Effector CD8-positive, alpha-beta T cell (primary cell): ENCODE measurements at regions not wholly inside any gene's neighbourhood (a gene's known extent, or its start where the extent isn't known, plus 50 kb on each side); places are given as distances from the start of the nearest gene placed in this dataset.
"Not testable (repeated sequence)": the region's sequence is repeated elsewhere in the genome, so short reads cannot be mapped to it uniquely, and the experiment has no call there.

Source experiments
- DNase-seq: peaks from one replicate; lab custom pipeline; 2025; lab: John Stamatoyannopoulos, UW

DNA sequence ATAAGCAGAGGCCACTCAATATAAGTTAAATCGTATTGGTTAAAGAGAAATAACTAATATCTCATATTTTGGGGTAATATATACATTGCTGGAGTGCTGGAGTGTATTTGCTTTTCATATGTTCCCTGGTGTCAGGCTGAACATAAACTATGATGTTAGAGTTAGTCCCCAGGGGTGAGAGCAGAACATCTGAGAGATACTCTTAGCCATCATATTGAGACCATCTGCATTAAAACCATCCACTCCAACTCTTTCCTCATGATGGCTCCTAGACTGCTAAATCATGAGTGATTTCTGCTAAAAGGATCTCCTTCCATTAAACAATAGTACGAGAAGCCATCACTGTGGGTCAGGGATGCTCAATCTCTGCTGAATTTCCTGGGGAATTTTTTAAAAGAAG lies 436.2 kb downstream of the DTWD2 start:
- no peak for DNase-seq

DNA sequence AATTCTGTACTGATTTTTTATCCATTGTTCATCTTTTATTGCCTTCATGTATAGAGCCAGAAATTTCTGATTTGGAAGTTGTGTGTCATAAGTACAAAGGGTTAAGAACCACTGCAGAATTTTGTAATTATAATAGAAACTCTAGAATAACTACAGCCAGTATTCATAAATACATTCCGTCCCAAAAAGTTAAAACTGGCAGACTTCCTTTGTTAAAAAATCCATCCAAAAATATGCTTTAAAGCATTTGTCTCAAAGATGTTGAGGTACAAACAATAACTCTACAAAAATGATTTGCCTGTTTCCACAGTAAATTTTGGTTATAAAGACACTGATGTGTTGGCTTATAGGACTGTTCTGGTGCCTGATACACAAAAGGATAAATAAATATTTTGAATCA lies 436.6 kb downstream of the DTWD2 start:
- DNase-seq: no peak

DNA sequence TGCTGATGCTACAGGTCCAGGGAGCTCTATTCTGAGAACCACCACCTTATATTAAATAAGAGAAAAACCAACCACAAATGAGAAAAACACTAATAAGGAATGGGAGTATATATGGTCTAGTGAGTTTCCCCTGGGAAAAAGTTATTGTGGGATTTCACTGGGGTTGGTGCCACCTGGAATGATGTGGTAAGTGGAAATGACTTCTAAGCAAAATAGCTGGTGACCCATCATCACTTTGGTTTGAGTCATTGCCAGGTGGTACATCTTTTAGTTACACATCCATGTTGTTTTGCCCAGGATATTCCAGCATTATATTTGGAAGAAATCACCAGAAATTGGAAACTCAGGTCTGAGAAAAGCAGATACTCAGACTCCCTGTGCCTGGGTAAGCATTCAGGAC lies 437.3 kb downstream of the DTWD2 start:
- DNase-seq: no peak

DNA sequence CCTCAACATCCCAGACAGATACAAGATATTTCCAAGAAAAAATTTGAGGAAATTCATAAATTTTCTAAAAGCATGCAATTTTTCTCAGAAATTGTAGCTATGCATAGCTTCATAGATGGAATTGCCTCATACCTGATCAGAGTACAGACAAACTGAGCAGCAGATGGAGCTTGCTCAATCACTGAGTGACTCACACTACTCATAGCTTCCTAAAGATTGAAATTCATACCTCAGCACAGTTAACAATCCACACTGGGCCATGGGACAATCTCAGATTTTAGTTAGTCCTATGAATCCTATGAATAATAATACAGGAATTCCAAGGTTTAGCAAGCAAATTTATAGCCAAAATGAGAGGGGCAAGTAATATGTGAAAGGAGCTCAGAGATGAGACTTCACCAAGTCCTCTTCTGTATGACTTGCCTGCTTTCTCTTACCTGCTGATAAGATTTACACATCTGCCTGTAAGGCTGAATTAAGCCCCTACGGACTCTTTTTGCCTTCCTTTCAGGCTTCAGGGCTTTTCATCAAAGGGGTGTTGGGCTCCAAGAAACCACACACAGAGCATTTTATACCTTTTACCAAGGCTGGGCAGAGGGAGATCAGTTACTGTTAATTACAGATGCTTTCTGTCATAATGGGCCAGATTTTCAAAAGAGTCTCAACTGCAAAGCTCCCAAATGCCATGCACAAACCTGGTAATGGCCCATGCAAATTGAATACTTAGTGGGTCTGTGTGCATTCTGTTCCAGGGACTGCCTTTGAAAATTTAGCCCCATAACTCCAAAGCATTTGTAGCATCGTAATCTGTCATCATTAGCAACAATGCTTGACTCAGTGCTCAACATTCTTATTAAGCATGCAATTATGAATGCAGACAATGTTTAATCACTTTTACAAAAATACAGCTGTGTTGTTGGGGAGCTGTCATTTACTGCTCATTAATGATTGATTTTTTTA lies 439.3 kb downstream of the DTWD2 start:
- no peak for DNase-seq

DNA sequence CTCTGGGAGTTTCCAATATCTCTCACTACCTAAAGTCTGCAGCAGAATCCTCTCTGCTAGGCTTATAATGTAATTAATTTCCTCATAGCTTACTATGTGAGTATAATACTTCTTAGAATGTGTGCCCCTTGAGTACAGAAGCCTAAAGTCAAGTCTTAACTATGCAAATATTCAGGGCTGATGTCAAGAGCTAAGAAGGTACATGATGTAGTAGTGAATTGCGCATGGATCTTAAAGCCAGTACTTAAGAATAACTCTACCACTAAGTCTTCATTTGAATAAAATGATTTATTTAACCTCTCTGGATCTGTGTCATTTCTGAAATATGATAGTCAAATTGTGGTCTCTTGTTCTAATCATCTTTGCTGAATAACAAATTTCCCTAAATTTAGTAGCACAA lies 442.9 kb downstream of the DTWD2 start:
- DNase-seq: no peak

DNA sequence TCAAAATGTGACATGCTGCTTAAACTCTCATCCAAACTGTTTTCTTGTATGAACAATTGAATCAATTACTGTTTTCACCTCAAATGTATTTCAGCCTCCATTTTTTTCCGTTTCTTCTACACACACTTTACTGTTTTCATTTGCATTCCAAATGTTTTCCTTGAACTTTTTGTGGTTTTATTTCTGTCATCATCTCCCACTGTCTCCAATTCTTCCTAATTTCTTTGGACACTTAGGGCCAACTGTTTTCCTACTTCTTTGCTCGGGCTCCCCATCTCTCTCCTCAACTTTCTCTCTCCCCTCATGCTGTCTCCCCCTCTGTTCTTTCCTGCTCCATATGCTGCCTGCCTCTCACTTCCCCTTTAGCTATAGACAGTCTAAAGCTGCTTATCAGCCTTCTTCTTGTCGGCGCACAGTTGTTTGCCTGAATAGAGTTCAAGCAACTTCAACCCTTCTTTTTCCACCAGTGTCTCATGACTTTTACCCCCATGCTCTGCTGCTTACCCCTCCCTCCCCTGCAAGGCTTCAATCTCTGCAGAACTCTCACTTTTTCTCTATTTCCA lies 443.4 kb downstream of the DTWD2 start:
- DNase-seq: no peak

DNA sequence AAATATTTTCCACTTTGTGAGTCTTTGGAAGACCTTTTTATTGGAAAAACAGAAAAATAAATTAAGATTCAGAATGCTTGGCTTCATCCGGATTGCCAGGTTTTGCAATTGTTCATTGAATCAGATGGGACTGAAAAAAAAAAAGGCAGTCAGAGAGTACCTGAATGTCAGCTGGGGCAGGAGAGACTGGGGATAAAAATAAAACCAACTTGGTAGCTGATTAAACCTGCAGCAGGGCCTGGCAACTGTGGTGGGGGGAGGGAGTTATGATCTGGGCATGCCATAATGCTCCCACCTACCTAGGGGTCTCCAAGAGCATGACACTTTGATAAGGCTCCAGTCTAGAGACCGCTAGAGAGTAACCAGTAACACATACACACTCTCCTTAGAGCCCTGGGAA lies 454.4 kb downstream of the DTWD2 start:
- DNase-seq: no peak

DNA sequence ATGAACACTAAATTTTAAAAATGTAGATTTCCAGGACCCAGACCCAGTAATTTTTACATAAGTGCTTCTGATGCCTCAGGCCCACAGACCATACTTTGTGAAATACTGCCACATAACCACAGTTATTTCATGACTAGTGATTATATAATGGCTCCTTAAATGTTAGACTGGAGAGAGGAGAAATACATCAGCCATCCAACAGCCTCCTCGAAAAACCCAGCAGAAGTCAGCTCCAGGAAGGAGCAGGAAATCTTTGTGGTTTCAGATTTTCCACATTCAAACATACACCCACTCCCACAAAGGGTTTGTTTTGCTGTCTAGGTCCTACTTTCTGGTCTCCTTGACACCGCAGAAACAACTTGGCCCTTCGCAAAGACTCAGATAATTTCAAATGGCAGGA lies 455.2 kb downstream of the DTWD2 start:
- DNase-seq: no peak

DNA sequence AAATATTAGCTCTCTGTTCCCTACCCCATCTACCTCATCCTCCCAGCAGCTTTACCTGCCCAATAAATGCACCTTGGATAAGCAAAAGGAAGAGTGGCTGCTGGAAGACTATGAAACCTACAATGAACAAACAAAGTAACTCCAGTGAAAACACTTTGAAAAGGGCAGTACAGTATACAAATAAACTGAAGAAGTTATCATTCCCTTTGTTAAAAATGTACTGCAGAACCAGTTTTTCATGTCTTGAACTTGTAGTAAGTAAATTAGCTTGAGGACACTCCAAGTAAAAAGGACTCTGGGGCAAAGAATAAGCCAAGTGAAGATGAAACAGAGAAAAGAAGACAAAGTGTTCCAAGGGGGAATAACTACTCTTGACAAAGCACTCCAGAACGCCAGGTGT lies 457.1 kb downstream of the DTWD2 start:
- no peak for DNase-seq

DNA sequence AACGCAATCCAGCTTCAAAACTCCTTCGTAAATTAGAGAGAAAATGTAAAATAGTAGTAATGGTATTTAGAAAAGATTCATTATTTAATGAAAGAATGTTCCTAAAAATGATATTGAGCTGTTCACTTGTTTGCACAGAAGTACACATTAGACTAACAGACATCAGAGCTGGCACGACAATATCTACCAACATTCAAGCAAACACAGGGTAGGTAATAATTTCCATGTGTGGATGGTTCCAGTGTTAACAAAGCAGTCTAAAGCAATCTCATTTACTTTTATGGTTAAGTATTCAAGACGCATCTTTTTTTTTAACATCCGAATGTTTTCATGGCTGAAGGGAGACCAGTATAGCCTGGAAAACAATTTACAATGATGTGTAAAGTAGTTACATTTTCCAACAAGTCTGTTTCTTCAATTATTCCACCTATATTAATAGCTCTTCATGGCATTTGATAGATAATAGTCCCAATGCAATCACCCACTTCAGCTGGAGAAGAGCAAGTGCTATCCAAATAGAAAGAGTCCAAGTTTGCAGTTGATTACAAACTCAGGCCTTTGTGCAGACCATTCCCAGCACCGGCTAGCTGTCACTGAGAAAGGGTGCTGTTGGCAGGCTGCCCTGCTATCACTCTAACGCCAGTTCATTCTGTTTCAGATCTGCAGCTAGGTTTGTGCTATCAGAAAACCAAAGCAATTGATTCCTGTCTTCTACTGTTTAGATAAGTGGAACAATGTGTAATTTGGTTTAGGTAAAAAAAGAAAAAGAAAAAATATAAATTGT lies 458.8 kb downstream of the DTWD2 start:
- no peak for DNase-seq

DNA sequence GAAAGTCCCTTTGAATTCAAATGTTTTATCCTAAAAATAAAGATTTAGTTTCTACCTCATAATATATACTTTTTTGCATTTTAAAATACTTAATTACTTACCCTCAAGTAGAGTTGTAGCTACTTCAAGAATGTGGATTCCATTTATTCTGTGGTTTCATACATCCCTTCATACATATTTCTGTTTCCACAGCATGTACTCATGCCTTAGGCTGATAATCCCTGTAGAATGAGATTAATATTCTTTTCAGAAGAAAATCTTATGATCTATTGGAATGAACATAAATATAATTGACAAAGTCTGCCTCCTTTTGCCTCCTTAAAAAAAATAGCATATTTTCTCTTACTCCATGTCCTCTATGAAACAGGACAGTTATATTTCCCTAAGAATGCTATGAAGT lies 465.7 kb downstream of the DTWD2 start:
- no peak for DNase-seq

DNA sequence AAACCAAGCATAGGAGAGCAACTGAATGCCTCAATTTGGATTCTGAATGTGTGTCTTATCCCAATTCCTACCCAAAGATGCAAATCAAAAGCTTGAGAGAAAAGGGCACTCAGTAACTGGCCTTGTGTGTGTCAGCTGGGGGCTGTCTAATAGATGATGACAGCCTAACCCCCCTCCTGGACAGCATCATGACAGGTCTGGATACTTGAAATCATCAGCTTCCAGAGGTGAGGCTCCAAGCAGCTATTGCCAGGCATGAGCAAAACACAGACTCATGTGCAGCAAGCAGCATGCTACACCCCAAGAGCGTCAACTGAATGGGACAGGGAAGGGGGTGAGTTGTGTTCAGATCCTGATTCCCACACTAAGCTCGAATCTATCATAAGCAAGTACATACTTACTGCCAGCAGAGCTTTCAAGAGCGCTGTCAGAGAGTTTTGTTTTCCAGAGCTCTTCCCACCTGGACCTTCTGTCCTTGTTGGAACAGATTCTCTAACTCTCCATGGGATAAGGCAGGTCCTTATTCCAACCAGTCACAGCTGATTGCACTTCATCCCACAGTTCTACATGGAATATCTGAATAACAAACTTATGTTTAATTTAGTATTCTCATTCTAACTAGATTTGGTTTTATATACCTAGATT lies 467.5 kb downstream of the DTWD2 start:
- DNase-seq: no peak

DNA sequence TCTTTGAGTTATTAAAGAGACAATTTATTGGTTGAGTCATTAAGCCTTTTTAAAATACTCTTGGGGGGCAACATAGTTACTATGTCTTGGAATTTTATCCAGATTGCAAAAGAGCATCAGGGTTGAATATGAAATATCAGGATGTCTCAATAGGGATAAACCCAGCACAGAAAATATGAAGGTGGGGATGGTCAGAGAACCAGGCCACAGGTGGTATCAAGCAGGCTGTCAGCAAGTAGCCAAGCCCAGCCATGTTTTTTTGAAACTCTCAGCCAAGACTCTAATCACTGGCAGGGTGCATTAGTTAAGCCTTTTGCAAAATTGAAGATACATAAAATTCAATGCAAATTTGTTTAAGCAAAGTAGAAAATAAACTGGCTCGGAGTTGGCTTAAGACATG lies 468.9 kb downstream of the DTWD2 start:
- no peak for DNase-seq

DNA sequence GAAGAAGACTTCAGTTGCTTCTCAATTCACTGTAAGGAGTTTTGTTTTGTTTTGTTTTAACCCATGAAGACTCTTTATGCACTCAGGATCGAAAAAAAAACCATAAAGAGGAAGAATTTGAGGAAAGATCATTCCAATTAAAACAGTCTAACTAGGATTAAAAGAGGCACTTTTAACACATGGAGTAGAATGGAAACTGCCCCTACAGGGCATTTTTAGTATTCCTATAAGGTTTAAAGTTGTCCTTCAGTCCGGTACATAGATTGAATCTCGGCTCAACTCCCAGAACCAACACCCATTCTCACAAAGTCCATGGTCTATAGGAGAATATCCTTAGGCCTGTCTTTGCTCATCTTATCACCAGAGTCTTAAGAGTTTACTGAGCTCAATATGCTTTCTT lies 469.6 kb downstream of the DTWD2 start:
- no peak for DNase-seq

DNA sequence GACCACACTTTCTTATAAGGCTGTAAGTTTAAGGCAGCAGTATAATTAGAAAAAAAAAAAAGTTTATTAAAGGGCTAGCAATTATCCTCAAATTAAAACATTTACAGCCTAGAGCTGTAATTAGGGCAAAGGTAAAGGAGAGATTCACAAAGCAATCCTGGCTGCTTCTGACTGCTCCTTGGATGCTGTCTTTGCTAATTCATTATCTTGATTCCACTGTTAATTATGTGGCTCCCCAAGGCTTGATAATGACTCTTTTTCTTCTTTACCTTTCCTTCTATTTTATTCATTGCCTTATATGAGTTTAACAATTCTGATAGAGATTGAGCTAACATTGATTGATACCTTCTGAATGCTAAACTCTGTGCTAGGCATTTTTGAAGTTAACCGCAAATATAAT lies 476.5 kb downstream of the DTWD2 start:
- DNase-seq: no peak

DNA sequence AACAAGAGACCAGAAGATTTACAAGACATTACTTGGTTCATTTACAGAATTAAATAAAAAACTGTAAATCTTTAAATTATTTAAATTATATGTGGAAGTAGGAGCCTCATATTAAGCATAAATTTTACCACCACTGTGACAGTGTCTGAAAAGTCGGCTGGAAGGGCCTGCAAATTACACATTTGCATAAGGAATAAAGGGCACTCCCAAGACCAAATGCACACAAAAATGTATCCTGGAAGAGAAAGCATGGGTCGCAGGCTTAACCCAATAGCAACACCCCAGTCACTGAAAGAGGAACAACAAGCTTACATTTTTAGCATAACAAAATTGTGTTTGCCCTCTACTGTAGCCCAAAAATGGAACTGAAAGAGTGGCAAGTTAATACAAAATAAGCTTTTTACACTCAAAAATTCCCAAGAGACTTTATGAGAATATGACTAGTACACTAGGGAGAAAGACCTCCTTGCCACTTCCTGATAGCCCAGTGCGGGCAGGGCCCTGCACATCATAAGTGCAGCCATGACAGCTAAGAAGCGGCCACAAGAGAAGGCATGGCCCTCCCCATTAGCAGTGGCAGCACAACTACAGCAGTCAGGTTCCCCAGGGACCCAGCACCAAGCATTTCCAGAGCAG lies 482.0 kb downstream of the DTWD2 start:
- DNase-seq: no peak

DNA sequence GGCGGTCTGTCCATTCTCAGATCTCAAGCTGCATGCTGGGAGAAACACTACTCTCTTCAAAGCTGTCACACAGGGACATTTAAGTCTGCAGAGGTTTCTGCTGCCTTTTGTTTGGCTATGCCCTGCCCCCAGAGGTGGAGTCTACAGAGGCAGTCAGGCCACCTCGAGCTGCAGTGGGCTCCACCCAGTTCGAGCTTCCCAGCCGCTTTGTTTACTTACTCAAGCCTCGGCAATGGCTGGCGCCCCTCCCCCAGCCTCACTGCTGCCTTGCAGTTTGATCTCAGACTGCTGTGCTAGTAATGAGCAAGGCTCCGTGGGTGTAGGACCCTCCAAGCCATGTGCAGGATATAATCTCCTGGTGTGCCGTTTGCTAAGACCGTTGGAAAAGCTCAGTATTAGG lies 486.1 kb downstream of the DTWD2 start:
- DNase-seq: not testable (repeated sequence)

DNA sequence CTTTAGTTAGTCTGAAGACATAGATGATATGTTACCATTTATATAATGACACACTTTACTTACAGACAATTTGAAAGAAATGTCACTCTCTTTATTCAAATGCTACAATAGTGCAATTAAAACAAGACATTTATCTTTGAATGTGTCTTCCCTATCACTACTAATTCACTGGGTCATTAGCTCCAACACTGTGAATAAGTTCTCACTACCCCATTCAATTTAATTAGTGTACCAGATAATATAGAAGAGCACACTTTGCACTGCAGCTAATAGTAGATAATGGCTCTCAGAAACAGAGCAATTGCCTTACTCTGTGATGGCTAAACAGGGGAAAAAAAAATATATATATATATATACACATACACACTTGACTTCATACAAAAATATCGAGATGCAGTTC lies 497.0 kb downstream of the DTWD2 start:
- DNase-seq: no peak

DNA sequence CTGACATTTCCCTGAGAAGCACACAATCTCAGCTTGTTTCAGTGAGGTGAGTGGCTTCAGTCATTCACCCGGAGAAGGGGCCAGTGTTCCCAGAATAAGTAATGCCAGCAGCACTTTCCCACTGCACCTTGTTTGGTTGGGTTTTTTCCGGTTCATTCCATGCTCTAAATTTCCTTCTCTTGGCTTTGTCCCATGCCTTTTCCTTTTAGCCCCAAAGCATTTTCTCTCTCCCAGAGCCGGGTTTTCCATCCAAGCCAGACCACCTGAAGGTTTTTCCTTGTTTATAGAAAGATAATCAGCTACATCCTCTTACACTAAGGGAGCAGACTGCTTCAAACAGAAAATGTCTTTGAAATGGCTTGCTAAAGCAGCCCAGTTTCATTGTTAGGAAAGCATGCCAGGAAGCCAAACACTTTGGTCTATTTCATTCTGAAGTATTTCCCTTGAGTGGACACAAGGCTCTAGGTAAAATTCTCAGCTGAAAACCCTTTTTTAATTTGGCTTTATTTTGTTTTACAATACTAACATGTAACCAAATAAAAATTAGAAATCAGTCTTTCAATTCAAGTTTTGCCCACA lies 501.6 kb downstream of the DTWD2 start:
- no peak for DNase-seq

DNA sequence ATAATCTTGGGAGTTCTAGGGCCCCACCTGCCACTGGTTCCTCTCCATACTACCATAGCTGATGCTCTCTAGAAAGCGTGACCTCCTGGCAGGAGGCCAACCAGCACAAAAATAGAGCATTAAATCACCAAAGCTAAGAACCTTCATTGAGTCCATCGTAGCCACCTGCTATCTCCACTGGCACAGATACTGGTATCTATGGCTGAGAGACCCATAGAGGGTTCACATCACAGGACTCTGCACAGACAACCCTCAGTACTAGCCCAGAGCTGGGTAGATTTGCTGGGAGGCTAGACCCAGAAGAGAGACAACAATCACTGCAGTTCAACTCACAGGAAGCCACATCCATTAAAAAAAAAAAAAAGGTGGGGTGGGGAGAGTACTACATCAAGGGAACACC lies 509.1 kb downstream of the DTWD2 start:
- no peak for DNase-seq

DNA sequence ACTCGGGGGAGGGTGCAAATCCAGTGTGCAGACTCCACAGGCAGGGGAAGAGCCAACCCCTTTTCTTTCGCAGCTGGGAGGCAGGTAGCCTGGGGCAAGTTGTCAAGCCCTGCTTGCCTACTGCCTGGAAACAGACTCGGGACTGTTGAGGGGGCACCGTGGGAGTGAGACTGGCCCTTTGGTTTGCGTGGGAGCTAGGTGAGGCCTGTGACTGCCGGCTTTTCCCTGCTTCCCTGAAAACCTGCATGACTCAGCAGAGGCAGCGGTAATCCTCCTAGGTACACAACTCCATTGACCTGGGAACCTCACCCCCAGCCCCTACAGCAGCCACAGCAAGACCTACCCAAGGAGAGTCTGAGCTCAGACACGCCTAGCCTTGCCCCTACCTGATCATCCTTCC lies 509.5 kb downstream of the DTWD2 start:
- DNase-seq: no peak

DNA sequence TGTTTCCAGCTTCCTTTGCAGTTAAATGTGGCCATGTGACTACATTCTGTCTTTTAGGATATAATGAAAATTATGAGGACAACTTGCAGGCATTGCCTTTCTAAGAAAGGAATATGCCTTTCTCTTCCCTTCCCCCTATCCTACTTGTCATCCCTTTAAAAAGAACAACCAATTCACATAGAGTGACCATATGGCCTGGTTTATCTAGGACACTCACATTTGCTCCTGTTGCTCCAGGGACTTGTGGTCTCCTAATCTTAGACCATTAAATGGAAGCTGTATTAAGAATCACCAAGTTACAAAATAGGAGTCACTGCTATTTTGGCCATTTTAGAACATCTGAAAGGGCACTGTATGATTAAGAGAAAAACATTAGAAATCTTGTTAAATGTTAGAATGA lies 520.3 kb downstream of the DTWD2 start:
- DNase-seq: no peak
